K562 (cell line): ENCODE measurements at regions not wholly inside any gene's neighbourhood (a gene's known extent, or its start where the extent isn't known, plus 50 kb on each side); places are given as distances from the start of the nearest gene placed in this dataset.

Experiments
- ATAC-seq: fragments of 200-7000 bp; cut with Tn5 transposase; 3 replicates; pipeline ENCODE4 v1.9.1; 2020; ENCODE audit warnings: moderate library complexity
- BruUV-seq: library from RNA; stranded (reverse); fragments of 400-500 nt; replicated peaks from 2 replicates; lab custom pipeline; 2021; lab: Mats Ljungman, UMichigan
- CTCF ChIA-PET: fragments of 300-600 bp; formaldehyde crosslinking; extraction: SDS; loops from one replicate; lab custom pipeline; 2021; ENCODE audit warnings: low intra/inter-chr PET ratio; lab: Yijun Ruan, JAX
- POLR2A ChIA-PET: fragments of 300-600, 350-650 bp; sonication (Branson Sonifier 250); formaldehyde crosslinking; extraction: SDS; loops from one replicate; lab custom pipeline; 2021; ENCODE audit warnings: antibody characterized with exemption, inconsistent platforms; lab: Yijun Ruan, JAX
- DNase-seq, 4 experiments: peaks; one replicate each; pipeline versions ENCODE4 v3.0.0 to v3.0.0-alpha.2; 2011 to 2018; ENCODE audit warnings: low spot score in 3 of 4, mixed read lengths in 3 of 4; ENCODE audit errors: extremely low read depth in 1 of 4
- FAIRE-seq: peaks from 2 replicates; lab custom pipeline; 2011; peaks lifted over from hg19 to GRCh38; lab: Jason Lieb, UNC
- H2AFZ ChIP-seq: 2 replicates; pipeline ENCODE4 v1.6.0; 2011; ENCODE audit warnings: low read depth, low read length, control low read depth, inconsistent platforms
- H3K27ac ChIP-seq: fragments of 200-600 bp; 3 replicates; pipeline ENCODE4 v1.8.0; 2011; ENCODE audit warnings: low read depth, mild to moderate bottlenecking, control low read depth, inconsistent platforms, low read length, moderate library complexity, mixed read lengths; ENCODE audit errors: extremely low read depth
- H3K27me3 ChIP-seq, 2 experiments: fragments of 300-600 bp in 1 of 2; 2 replicates in 1 of 2; 3 replicates in 1 of 2; pipeline versions ENCODE4 v1.6.0 to v1.8.0; 2011; ENCODE audit warnings: inconsistent platforms in 2 of 2, low read length in 2 of 2, mild to moderate bottlenecking in 1 of 2, mixed read lengths in 1 of 2, moderate library complexity in 1 of 2; ENCODE audit not compliant: control insufficient read depth in 2 of 2, insufficient read depth in 2 of 2
- H3K36me3 ChIP-seq: fragments of 300-600 bp; 3 replicates; pipeline ENCODE4 v1.8.0; 2011; ENCODE audit warnings: mild to moderate bottlenecking, low read length, inconsistent platforms; ENCODE audit not compliant: control insufficient read depth, insufficient read depth
- H3K4me1 ChIP-seq, 2 experiments: fragments of 200-600 bp in 1 of 2; replicated peaks in 1 of 2; 2 replicates in 1 of 2; 3 replicates in 1 of 2; pipeline versions ENCODE4 v1.5.1 to v1.8.0; 2011; ENCODE audit warnings: inconsistent platforms in 2 of 2, low read length in 2 of 2, mild to moderate bottlenecking in 1 of 2, mixed read lengths in 1 of 2, moderate library complexity in 1 of 2; ENCODE audit not compliant: control insufficient read depth in 2 of 2, insufficient read depth in 2 of 2
- H3K4me2 ChIP-seq: 2 replicates; pipeline ENCODE4 v1.6.1; 2011; ENCODE audit warnings: low read length, control low read depth, inconsistent platforms, mixed read lengths; ENCODE audit not compliant: insufficient read depth
- H3K4me3 ChIP-seq: fragments of 200-600 bp; sonication (generic), shearing (Covaris generic); 2 replicates; pipeline ENCODE4 v1.5.1; 2016; ENCODE audit warnings: control low read depth, inconsistent platforms
- H3K79me2 ChIP-seq: fragments of 200-600 bp; 3 replicates; pipeline ENCODE4 v1.8.0; 2011; ENCODE audit warnings: low read length, inconsistent platforms; ENCODE audit not compliant: control insufficient read depth, insufficient read depth
- H3K9ac ChIP-seq, 2 experiments: 2 replicates each; pipeline versions ENCODE4 v1.6.0 to v1.6.1; 2011; ENCODE audit warnings: low read depth in 2 of 2, low read length in 2 of 2, control low read depth in 1 of 2, inconsistent platforms in 1 of 2, mild to moderate bottlenecking in 1 of 2, mixed read lengths in 1 of 2; ENCODE audit not compliant: insufficient read depth in 1 of 2
- H3K9me1 ChIP-seq: one replicate; pipeline ENCODE4 v1.6.0; 2011; ENCODE audit warnings: inconsistent platforms, mild to moderate bottlenecking, low read length, moderate library complexity; ENCODE audit not compliant: control insufficient read depth, insufficient read depth
- H3K9me3 ChIP-seq: replicated peaks from 2 replicates; pipeline ENCODE4 v1.5.1; 2011; ENCODE audit warnings: low read depth, low read length, inconsistent platforms; ENCODE audit not compliant: control insufficient read depth, insufficient read depth
- H4K20me1 ChIP-seq: replicated peaks from 2 replicates; pipeline ENCODE4 v1.6.1; 2011; ENCODE audit warnings: low read length, inconsistent platforms, mixed read lengths; ENCODE audit not compliant: control insufficient read depth, insufficient read depth
- CGGBP1 ChIP-seq: fragments of 250-450 bp; sonication (Bioruptor Pico); IDR thresholded peaks from 2 replicates; pipeline ENCODE4 v1.9.0; 2021; ENCODE audit warnings: mild to moderate bottlenecking
- E4F1 ChIP-seq: fragments of 250-450 bp; sonication (Bioruptor Pico); IDR thresholded peaks from 2 replicates; pipeline ENCODE4 v1.5.0; 2021; ENCODE audit warnings: mild to moderate bottlenecking, borderline replicate concordance
- FOXP1 ChIP-seq: sonication (generic); formaldehyde crosslinking; IDR thresholded peaks from 2 replicates; pipeline ENCODE4 v1.8.0; 2022; ENCODE audit warnings: mild to moderate bottlenecking, missing genetic modification reagents
- KAT8 ChIP-seq: fragments of 450-650 bp; IDR thresholded peaks from 2 replicates; pipeline ENCODE4 v1.6.1; 2016; ENCODE audit warnings: low read depth, mild to moderate bottlenecking
- POLR2H ChIP-seq: IDR thresholded peaks from 2 replicates; pipeline ENCODE4 v1.6.1; 2016; ENCODE audit warnings: missing genetic modification characterization, low read depth, mild to moderate bottlenecking, control low read depth, missing compliant biosample characterization, moderate library complexity
- ZBTB49 ChIP-seq: sonication (generic); formaldehyde crosslinking; IDR thresholded peaks from 2 replicates; pipeline ENCODE4 v1.8.0; 2022; ENCODE audit warnings: missing genetic modification reagents, mild to moderate bottlenecking, borderline replicate concordance
- ZNF354B ChIP-seq: fragments of 250-450 bp; sonication (Bioruptor Pico); IDR thresholded peaks from 2 replicates; pipeline ENCODE4 v1.4.0; 2020
- ZNF408 ChIP-seq: fragments of 250-450 bp; sonication (Bioruptor Pico); IDR thresholded peaks from 2 replicates; pipeline ENCODE4 v1.4.0; 2020; ENCODE audit warnings: low read depth, mild to moderate bottlenecking, moderate library complexity
- WGBS: fragments of 100-300 bp; shearing (Covaris generic); methylation state at CpG from one replicate; pipeline ENCODE4 v1.1.6; 2016; ENCODE audit warnings: low coverage, mixed read lengths; ENCODE audit not compliant: insufficient coverage; ENCODE audit errors: missing lambda C conversion rate; 5-methylcytosine and 5-hydroxymethylcytosine counted together
- in situ Hi-C: fragments of 300-500 bp; cut with MboI; formaldehyde crosslinking; loops from 4 replicates; pipeline ENCODE4 v1.15.0; 2018; ENCODE audit warnings: inconsistent platforms, mixed read lengths
- intact Hi-C: fragments of 100-400 bp; cut with micrococcal nuclease; formaldehyde crosslinking; loops from 2 replicates; pipeline ENCODE4 v1.14.2; 2022

- no peaks in the 10 kb centered on the region for H3K9me3 ChIP-seq
- no TSS peak for BruUV-seq
- no peaks in the 10 kb centered on the region for H3K79me2 ChIP-seq
- in situ Hi-C loops (no loop called here), intact Hi-C loops (loop anchor here (10.0 kb wide), 1 partner anchor 76 kb away; no protein-coding TSS in a partner anchor)
- no peak overlapping the region for H3K4me2 ChIP-seq
- CTCF ChIA-PET = no interaction called here
- TF ChIP-seq ZNF354B (CRISPR knock-in tag) = no peak
- no peak for TF ChIP-seq ZBTB49
- TF ChIP-seq POLR2H (tag) = no peak
- no peak for TF ChIP-seq FOXP1
- no peak for TF ChIP-seq ZNF408 (CRISPR knock-in tag)
- no peak for TF ChIP-seq KAT8
- no peak for TF ChIP-seq E4F1
- TF ChIP-seq CGGBP1 (CRISPR knock-in tag) = no peak
- H2AFZ ChIP-seq = no peak overlapping the region
- POLR2A ChIA-PET = no interaction called here
- no peaks in the 10 kb centered on the region for H4K20me1 ChIP-seq
- WGBS = 25% methylated on average over 10 of the region's 15 CpGs
- H3K9me1 ChIP-seq = no peaks in the 10 kb centered on the region
- H3K9ac ChIP-seq = no peak overlapping the region
- peaks cover 0 to 9% of the 10 kb centered on the region in 2 experiments; a peak in 1 of 5 replicates for H3K27me3 ChIP-seq
- no peak for FAIRE-seq
- ATAC-seq = no peak
- no peak for DNase-seq
- H3K4me1 ChIP-seq = peaks cover 0 to 13% of the 10 kb centered on the region in 2 experiments; a peak in 2 of 5 replicates
- H3K36me3 ChIP-seq = no peaks in the 10 kb centered on the region
- no peak overlapping the region for H3K27ac ChIP-seq
- no peak overlapping the region for H3K4me3 ChIP-seq
Observed at GRCh38 chr14:103280278-103280928, 53.6 kb upstream of the EIF5 start.
